DMS 273 treated with DMSO at 0.1 percent for 48 hours (cell line): ENCODE measurements at regions not wholly inside any gene's neighbourhood (a gene's known extent, or its start where the extent isn't known, plus 50 kb on each side); places are given as distances from the start of the nearest gene placed in this dataset.
"Not testable (repeated sequence)": the region's sequence is repeated elsewhere in the genome, so short reads cannot be mapped to it uniquely, and the experiment has no call there.

Experiments used
- DNase-seq: peaks from one replicate; lab custom pipeline; 2025; lab: John Stamatoyannopoulos, UW

GRCh38 chr13:99774644-99775043, 196.9 kb downstream of the ZIC5 start:
- DNase-seq, result no peak

DNA sequence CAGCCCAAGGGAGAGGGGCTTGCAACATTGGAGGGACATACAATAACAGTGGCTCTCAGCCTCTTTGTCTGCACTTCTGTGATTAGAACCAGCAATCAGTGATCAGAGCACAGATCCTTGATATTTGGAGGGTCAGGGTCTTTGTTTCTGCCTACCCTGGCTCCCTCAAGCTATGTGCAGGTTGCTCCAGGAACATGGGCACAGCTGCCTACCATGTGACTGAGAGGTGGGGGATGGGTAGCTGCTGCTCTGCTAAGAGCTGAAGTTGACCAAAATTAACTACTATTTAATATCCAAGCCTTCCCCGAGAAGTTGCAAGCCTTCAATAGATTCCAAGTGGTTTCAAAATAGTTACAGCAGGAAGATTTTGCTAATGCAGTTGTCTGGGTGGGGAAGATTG, 202.6 kb downstream of the ZIC5 start:
- no peak for DNase-seq

DNA sequence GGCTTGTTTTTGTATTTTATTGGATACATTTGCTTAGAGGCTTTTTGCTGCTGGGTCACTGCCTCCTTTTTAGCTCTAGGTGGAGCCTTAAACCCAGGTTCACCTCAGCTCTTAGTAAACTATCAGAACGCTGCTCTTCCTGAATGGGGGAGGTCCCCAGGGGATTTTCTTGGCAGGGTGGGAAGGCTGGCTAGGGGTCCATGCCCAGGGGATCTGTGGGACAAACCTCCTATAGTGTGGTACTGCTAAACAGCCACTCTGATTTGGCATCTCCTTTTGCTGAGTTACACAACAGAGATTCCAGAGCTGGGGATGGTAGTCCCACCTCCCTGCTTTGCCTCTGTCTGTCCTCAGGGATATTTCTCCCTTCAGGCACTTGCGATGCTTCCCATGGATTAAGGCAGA, 204.9 kb downstream of the ZIC5 start:
- DNase-seq, result peak; percentile 8

DNA sequence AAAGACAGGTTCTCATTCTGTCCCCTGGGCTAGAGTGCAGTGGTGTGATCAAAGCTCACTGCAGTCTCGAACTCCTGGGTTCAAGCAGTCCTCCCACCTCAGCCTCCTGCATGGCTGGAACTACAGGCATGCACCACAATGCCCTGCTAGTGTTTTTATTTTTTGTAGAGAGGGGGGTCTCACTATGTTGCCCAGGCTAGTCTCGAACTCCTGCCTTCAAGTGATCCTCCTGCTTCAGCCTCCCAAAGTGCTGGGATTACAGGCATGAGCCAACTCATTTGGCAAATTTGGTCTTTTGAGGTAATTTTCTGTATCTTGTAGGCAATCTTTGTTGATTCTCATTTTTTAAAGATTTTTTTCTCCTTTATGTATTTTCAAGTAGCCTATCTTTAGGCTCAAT, 205.7 kb downstream of the ZIC5 start:
- DNase-seq, result no peak

- no peak for DNase-seq
Measured at GRCh38 chr13:99760456-99760855, 211.1 kb downstream of the ZIC5 start.

GRCh38 chr13:99759163-99759552, 212.4 kb downstream of the ZIC5 start:
- DNase-seq, result no peak

DNA sequence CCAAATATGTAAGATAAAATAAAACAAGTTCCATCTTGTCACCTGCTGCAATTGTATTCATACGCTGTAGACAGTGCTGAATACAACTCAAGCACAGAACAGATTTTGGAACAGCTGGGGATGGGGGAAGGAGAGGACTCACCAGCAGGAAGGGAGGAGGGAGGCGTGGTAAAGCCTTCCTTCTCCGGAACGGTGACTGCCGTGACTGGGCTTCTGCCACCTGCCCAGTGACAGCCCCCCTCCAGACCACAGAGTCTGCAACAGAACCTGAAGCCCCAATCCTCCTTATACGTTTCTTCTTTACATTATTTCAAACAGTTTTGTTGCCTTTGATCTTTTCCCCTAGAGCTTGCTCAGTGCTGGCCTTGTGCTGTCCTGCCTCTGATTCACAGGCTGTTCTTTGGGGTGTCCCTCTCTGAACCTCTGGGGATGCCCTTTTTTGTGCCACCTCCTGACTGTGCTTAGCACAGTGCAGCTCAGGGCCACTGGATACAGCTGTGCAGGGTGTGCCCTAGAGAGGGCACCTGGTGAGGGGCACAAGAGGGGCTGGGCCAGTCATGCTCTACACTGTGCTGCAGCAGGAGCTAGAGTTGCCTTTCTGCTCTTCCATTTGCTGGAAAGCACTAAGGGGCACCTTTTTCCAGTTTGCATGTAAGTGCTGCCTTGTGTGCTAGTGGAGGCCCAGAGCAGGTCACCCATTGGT, 213.0 kb downstream of the ZIC5 start:
- DNase-seq, result peak; percentile 82

- no peak for DNase-seq
Measured at GRCh38 chr13:99757756-99758459, 213.7 kb downstream of the ZIC5 start.

DNA sequence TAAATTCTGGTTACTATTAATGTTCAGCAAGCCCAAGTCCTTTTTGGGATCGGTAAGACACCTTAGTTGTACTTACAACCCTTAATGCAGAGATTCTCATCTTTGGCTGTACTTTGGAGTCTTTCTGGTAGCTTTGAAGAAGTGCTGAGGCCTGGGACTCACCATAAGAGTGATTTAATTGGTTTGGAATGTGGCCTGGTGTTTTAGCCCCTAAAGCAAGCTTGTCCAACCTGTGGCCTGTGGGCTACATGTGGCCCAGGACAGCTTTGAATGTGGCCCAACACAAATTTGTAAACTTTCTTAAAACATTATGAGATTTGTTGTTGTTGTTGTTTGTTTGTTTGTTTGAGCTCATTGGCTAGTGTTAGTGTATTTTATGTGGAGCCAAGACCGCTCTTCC, 215.3 kb downstream of the ZIC5 start:
- DNase-seq, result no peak

DNA sequence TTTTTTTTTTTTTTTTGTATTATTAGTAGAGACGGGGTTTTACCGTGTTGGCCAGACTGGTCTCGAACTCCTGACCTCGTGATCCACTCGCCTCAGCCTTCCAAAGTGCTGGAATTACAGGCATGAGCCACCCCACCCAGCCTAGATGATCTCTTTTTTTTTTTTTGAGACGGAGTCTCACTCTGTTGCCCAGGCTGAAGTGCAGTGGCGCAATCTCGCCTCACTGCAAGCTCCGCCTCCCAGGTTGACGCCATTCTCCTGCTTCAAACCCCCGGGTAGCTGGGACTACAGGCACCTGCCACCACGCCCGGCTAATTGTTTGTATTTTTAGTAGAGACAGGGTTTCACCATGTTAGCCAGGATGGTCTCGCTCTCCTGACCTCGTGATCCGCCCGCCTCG, 216.8 kb downstream of the ZIC5 start:
- DNase-seq, result not testable (repeated sequence)

DNA sequence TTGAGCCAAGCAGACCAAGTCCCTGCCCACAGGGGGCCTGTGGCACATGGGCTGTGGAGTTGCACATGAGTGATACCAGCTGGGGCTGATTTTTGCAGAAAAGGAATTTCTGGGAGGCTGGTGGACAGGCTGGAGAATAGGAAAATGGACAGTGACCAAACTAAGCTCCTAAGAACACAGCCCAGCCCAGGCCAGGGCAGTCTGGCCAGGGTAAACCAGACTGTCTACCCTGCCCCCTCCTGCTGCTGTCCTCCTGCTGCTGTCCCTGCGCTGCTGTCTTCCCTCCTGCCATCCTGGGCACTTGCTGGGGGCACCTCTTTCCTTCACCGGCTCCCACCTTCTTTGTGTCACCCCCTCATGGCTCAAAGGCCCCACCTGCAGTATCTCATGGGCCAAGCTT, 219.2 kb downstream of the ZIC5 start:
- DNase-seq, result no peak

GRCh38 chr13:99751517-99752199, 219.9 kb downstream of the ZIC5 start:
- no peak for DNase-seq

DNA sequence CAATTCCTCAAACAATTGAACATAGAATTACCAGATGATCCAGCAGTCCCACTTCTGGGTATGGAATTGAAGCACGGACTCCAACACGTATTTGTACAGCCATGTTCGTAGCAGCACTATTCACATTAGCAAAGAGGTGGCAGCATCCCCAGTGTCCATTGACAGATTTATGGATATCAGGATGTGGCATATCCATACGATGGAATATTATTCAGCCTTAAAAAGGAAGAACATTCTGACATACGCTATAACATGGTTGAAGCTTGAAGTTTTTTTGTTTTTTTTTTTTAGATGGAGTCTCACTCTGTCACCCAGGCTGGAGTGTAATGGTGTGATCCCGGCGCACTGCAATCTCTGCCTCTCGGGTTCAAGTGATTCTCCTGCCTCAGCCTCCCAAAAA, 220.6 kb downstream of the ZIC5 start:
- no peak for DNase-seq

- no peak for DNase-seq
Measured at GRCh38 chr13:99749271-99750019, 222.1 kb downstream of the ZIC5 start.

DNA sequence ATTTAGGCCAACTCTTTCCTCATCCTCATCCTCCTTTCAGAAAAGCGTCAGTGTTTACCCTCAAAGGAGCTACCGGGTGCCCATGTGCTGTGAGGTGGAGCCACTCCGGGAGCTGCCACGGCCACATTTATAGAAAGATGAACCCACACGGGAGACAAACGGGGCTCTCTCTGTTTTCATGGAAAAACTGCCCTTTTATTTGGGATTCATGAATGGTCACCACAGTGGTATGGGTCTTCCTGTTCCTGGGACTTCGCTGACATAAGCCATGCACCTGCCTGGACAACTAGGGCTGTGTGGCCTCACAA, 224.2 kb downstream of the ZIC5 start:
- no peak for DNase-seq

- DNase-seq, result no peak
Measured at GRCh38 chr13:99746637-99747402, 224.7 kb downstream of the ZIC5 start.

GRCh38 chr13:99743094-99743493, 228.5 kb downstream of the ZIC5 start:
- DNase-seq, result no peak

DNA sequence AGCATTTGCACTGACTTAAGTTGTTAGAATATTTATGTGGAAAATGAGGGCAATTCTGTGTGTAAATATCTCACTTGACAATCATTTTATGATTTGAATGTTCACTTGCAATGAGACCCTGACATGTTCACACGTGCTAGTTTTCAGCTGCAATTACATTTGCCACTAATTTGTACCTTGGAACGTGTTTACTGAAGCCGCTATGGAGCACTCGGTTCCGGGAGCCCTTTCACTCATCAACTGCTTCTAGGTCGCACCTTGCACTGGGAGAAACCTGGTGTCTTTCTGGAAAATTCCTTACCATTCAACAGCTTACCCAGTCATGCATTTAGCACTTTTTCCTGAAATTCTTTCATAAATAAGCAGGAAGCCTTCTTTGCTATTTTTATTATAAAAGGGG, 229.6 kb downstream of the ZIC5 start:
- no peak for DNase-seq

- DNase-seq, result no peak
Measured at GRCh38 chr13:99740251-99740979, 231.2 kb downstream of the ZIC5 start.

- no peak for DNase-seq
Measured at GRCh38 chr13:99738626-99739025, 232.9 kb downstream of the ZIC5 start.
